Activated CD4-positive, alpha-beta T cell treated with anti-CD3 and anti-CD28 coated beads, Interleukin-2, amount 10 ng/mL, durations not matched to agents 7 days and 5 days (primary cell): ENCODE measurements at regions not wholly inside any gene's neighbourhood (a gene's known extent, or its start where the extent isn't known, plus 50 kb on each side); places are given as distances from the start of the nearest gene placed in this dataset.
"Not testable (repeated sequence)": the region's sequence is repeated elsewhere in the genome, so short reads cannot be mapped to it uniquely, and the experiment has no call there.

Experiments
- CTCF ChIA-PET: fragments of 350-600 bp; sonication (Branson Sonifier 250); formaldehyde crosslinking; loops from one replicate; lab custom pipeline; 2021; ENCODE audit warnings: antibody characterized with exemption; lab: Charles Lee
- POLR2A ChIA-PET: fragments of 350-600 bp; sonication (Branson Sonifier 250); formaldehyde crosslinking; loops from one replicate; lab custom pipeline; 2021; ENCODE audit warnings: antibody characterized with exemption; lab: Charles Lee
- DNase-seq: peaks from one replicate; pipeline ENCODE4 v3.0.0-alpha.2; 2020
- H3K27ac Mint-ChIP-seq: one replicate; pipeline ENCODE4 v1.8.0; 2021; ENCODE audit warnings: mild to moderate bottlenecking, moderate library complexity, mixed read lengths
- H3K27me3 Mint-ChIP-seq: one replicate; pipeline ENCODE4 v1.8.0; 2021; ENCODE audit warnings: mixed read lengths
- H3K36me3 Mint-ChIP-seq: one replicate; pipeline ENCODE4 v1.8.0; 2021; ENCODE audit warnings: low read depth, mixed read lengths
- H3K4me1 Mint-ChIP-seq: one replicate; pipeline ENCODE4 v1.8.0; 2021; ENCODE audit warnings: mixed read lengths
- H3K4me3 Mint-ChIP-seq: one replicate; pipeline ENCODE4 v1.8.0; 2021; ENCODE audit warnings: mild to moderate bottlenecking, moderate library complexity, mixed read lengths
- H3K9me3 Mint-ChIP-seq: one replicate; pipeline ENCODE4 v1.8.0; 2021; ENCODE audit warnings: mixed read lengths

DNA sequence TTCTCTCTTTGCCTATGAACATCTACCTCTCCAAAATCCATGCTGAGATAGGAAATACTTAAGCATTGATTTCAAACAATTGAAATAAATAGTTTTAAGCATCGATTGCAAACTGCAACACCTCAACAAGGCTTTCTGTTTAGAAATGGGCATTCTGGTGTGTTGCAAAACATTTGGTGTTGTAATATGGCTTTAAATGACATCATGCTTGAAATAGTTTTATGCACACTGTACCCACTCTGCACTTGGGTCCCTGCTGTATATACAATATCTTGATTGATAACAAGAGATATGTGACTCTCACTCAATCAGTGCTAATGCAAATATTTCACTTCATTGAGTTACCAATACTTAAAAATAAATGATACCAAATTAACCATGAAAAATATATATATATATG, 964.9 kb upstream of the GRIA3 start:
- Mint-ChIP-seq H3K36me3 (no peaks in the 10 kb centered on the region), H3K4me1 (no peaks in the 10 kb centered on the region), H3K4me3 (no peak overlapping the region), H3K9me3 (no peaks in the 10 kb centered on the region), H3K27me3 (no peaks in the 10 kb centered on the region), H3K27ac (no peak overlapping the region)
- ChIA-PET CTCF (no interaction called here), POLR2A (no interaction called here)
- DNase-seq = no peak

- POLR2A ChIA-PET = no interaction called here
- DNase-seq = no peak
- Mint-ChIP-seq H3K4me1 (no peaks in the 10 kb centered on the region), H3K27ac (no peak overlapping the region), H3K9me3 (no peaks in the 10 kb centered on the region), H3K4me3 (no peak overlapping the region), H3K27me3 (no peaks in the 10 kb centered on the region), H3K36me3 (no peaks in the 10 kb centered on the region)
- CTCF ChIA-PET = no interaction called here
These were observed 964.3 kb upstream of the GRIA3 start for GRCh38 chrX:122219735-122220134.

DNA sequence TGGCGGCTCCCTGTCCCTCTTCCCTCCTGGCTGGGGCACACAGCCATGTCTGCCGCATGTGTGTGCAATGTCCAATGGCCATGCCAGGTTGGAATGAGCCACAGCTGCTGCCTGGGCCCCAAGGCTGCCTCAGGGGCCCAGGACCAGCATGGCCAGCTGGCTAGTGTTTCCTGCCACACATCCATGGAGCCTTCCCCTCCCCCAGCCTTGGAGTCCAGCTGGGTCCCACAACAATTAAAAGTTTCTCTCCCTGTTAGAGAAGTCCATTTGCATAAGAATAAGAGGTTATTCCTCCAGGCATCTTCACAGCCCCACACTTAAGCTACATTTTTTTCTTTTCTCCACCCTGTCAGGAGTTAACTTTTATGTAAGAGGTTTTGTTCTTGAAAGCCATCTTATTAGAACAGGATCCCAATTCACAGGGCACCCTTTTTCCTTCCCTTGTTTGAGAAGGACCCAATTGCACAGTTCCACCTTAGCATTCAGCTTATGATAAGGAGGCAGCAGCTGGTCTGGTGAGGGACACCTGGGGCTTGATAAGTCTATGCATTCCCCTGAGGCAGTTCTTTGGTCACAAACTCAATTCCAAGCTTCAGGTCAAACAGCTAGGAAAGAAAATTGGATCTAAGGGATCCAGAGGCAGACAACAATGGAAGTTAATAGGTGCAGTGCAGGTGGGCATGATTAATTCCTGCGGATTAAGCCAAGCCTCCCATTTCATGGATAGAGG, 963.3 kb upstream of the GRIA3 start:
- H3K36me3 Mint-ChIP-seq = no peaks in the 10 kb centered on the region
- POLR2A ChIA-PET = no interaction called here
- H3K27ac Mint-ChIP-seq = no peak overlapping the region
- CTCF ChIA-PET = no interaction called here
- H3K9me3 Mint-ChIP-seq = no peaks in the 10 kb centered on the region
- H3K27me3 Mint-ChIP-seq = no peaks in the 10 kb centered on the region
- H3K4me1 Mint-ChIP-seq = no peaks in the 10 kb centered on the region
- DNase-seq = no peak
- no peak overlapping the region for H3K4me3 Mint-ChIP-seq

GRCh38 chrX:122221810-122222209, 962.3 kb upstream of the GRIA3 start:
- H3K9me3 Mint-ChIP-seq, DNase-seq, H3K4me1 Mint-ChIP-seq, POLR2A ChIA-PET, H3K27me3 Mint-ChIP-seq, CTCF ChIA-PET, H3K27ac Mint-ChIP-seq, H3K4me3 Mint-ChIP-seq, H3K36me3 Mint-ChIP-seq: not testable (repeated sequence)

DNA sequence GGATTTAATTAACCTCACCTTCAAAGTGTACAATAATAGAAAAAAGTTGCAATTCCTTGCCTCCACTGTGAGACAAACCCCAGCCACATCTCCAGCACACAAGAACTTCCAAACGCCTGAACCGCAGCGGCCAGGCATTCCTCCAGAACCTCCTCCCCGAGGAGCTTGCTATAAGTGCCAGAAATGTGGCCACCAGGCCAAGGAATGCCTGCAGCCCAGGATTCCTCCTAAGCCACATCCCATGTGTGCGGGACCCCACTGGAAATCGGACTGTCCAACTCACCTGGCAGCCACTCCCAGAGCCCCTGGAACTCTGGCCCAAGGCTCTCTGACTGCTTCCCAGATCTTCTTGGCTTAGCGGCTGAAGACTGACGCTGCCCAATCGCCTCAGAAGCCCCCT, 959.9 kb upstream of the GRIA3 start:
- CTCF ChIA-PET, H3K27me3 Mint-ChIP-seq, POLR2A ChIA-PET, H3K9me3 Mint-ChIP-seq, H3K36me3 Mint-ChIP-seq, H3K27ac Mint-ChIP-seq, H3K4me1 Mint-ChIP-seq, DNase-seq, H3K4me3 Mint-ChIP-seq: not testable (repeated sequence)

GRCh38 chrX:122238801-122239200, 945.3 kb upstream of the GRIA3 start:
- Mint-ChIP-seq H3K9me3 (peaks cover 2% of the 10 kb centered on the region), H3K4me1 (no peaks in the 10 kb centered on the region), H3K27me3 (no peaks in the 10 kb centered on the region), H3K4me3 (no peak overlapping the region), H3K36me3 (no peaks in the 10 kb centered on the region), H3K27ac (no peak overlapping the region)
- no peak for DNase-seq
- POLR2A ChIA-PET = no interaction called here
- CTCF ChIA-PET = interaction anchor here (0.6 kb wide), 1 partner anchor 625 kb away, joined by 3 read pairs; no protein-coding TSS in a partner anchor

- Mint-ChIP-seq H3K27ac (no peak overlapping the region), H3K9me3 (peaks cover 2% of the 10 kb centered on the region), H3K36me3 (no peaks in the 10 kb centered on the region), H3K27me3 (no peaks in the 10 kb centered on the region), H3K4me3 (no peak overlapping the region), H3K4me1 (no peaks in the 10 kb centered on the region)
- ChIA-PET CTCF (no interaction called here), POLR2A (no interaction called here)
- DNase-seq = no peak
These were observed 942.1 kb upstream of the GRIA3 start for GRCh38 chrX:122241959-122242358.

DNA sequence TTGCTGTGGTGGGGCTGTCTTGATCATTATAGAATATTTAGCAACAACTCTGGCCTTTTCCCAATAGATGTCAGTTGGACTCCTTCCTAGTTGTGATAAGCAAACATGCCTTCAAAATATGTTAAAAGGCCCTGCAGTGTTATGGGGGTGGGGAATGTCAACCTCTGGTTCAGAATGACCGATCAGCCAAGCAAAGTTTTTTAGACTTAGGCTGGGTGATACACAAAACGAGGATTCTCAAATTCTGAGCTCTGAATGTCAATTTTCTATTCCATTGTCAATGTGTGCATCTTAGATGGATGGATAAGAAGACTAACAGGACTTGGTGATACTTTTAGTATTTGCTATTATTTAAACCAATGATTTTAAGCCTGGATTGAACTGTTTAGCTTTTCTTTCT, 940.0 kb upstream of the GRIA3 start:
- Mint-ChIP-seq H3K27ac (no peak overlapping the region), H3K36me3 (no peaks in the 10 kb centered on the region), H3K27me3 (no peaks in the 10 kb centered on the region), H3K9me3 (no peaks in the 10 kb centered on the region), H3K4me1 (no peaks in the 10 kb centered on the region), H3K4me3 (no peak overlapping the region)
- DNase-seq = no peak
- CTCF ChIA-PET = no interaction called here
- POLR2A ChIA-PET = no interaction called here

DNA sequence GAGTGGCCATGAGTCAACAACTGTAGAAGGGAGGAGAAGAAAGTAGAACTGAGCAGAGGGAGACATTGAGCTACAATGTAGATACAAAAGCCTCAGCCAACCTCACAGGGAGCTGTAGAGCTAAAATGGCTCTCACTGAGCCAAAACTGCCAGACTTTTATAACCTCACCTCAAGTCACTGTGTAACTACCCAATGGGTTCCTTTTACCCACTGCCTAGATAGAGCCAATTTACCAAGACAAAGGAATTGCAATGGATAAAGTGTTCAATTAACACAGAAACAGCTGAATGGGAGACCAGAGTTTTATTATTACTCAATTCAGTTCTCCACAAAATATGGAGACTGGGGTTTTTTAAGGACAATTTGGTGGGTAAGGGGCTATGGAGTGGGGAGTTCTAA, 938.9 kb upstream of the GRIA3 start:
- Mint-ChIP-seq H3K27me3 (no peaks in the 10 kb centered on the region), H3K4me1 (no peaks in the 10 kb centered on the region), H3K36me3 (no peaks in the 10 kb centered on the region), H3K4me3 (no peak overlapping the region), H3K27ac (no peak overlapping the region), H3K9me3 (no peaks in the 10 kb centered on the region)
- no peak for DNase-seq
- CTCF ChIA-PET = no interaction called here
- POLR2A ChIA-PET = no interaction called here

GRCh38 chrX:122245943-122246342, 938.1 kb upstream of the GRIA3 start:
- ChIA-PET CTCF (no interaction called here), POLR2A (no interaction called here)
- Mint-ChIP-seq H3K27ac (no peak overlapping the region), H3K4me1 (no peaks in the 10 kb centered on the region), H3K36me3 (no peaks in the 10 kb centered on the region), H3K4me3 (no peak overlapping the region), H3K27me3 (no peaks in the 10 kb centered on the region), H3K9me3 (no peaks in the 10 kb centered on the region)
- no peak for DNase-seq

- ChIA-PET CTCF (interaction anchor here (1.4 kb wide), 1 partner anchor 10 kb away, joined by 5 read pairs; no protein-coding TSS in a partner anchor), POLR2A (no interaction called here)
- no peaks in the 10 kb centered on the region for H3K36me3 Mint-ChIP-seq
- no peaks in the 10 kb centered on the region for H3K9me3 Mint-ChIP-seq
- H3K4me3 Mint-ChIP-seq = no peak overlapping the region
- no peaks in the 10 kb centered on the region for H3K4me1 Mint-ChIP-seq
- no peak for DNase-seq
- H3K27me3 Mint-ChIP-seq = no peaks in the 10 kb centered on the region
- no peak overlapping the region for H3K27ac Mint-ChIP-seq
These were observed 937.1 kb upstream of the GRIA3 start for GRCh38 chrX:122246937-122247336.

DNA sequence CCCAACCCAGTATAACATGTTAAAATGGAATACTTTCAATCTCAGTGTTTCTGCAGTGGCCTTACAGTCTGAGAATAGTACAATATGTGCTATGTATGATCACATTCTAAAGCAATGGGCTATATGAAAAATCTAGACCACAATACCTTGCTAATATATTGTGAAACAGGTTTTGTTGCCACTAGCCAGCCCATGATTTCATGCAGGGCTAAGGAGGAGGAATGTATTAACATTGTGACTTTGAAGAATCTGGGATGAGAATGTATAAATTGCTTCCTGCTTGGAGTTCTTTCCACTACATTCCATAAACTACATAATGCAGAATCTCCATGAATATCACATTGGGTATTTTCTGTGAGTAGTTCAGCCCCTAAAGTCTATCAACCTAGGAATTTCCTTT, 935.4 kb upstream of the GRIA3 start:
- ChIA-PET CTCF (no interaction called here), POLR2A (no interaction called here)
- no peak overlapping the region for H3K27ac Mint-ChIP-seq
- no peaks in the 10 kb centered on the region for H3K27me3 Mint-ChIP-seq
- no peaks in the 10 kb centered on the region for H3K4me1 Mint-ChIP-seq
- H3K9me3 Mint-ChIP-seq = no peaks in the 10 kb centered on the region
- DNase-seq = no peak
- no peak overlapping the region for H3K4me3 Mint-ChIP-seq
- no peaks in the 10 kb centered on the region for H3K36me3 Mint-ChIP-seq

- H3K4me3 Mint-ChIP-seq = no peak overlapping the region
- H3K27ac Mint-ChIP-seq = no peak overlapping the region
- POLR2A ChIA-PET = no interaction called here
- H3K27me3 Mint-ChIP-seq = no peaks in the 10 kb centered on the region
- no peaks in the 10 kb centered on the region for H3K9me3 Mint-ChIP-seq
- no peak for DNase-seq
- CTCF ChIA-PET = no interaction called here
- no peaks in the 10 kb centered on the region for H3K4me1 Mint-ChIP-seq
- H3K36me3 Mint-ChIP-seq = no peaks in the 10 kb centered on the region
These were observed 931.6 kb upstream of the GRIA3 start for GRCh38 chrX:122252454-122252853.

DNA sequence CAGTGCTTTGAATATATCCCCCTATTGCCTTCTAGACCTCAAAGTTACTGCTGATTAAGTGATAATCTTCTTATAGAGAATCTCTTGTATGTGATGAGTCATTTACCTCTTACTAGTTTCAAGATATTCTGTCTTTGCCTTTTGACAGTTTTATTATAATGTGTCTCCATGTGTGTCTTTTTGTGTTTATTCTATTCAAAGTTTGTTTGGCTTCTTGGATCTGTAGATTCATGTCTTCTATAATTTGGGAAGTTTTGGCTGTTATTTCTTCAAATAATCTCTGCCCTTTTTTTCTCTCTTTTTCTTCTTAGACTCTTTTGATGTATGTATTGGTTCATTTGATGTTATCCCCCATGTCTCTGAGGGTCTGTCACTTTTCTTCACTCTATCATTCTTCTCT, 915.7 kb upstream of the GRIA3 start:
- ChIA-PET CTCF (no interaction called here), POLR2A (no interaction called here)
- Mint-ChIP-seq H3K36me3 (no peaks in the 10 kb centered on the region), H3K4me1 (no peaks in the 10 kb centered on the region), H3K4me3 (no peak overlapping the region), H3K27me3 (no peaks in the 10 kb centered on the region), H3K9me3 (peaks cover 2% of the 10 kb centered on the region), H3K27ac (no peak overlapping the region)
- no peak for DNase-seq
